HepG2 (cell line): ENCODE measurements at regions not wholly inside any gene's neighbourhood (a gene's known extent, or its start where the extent isn't known, plus 50 kb on each side); places are given as distances from the start of the nearest gene placed in this dataset.

Experiments
- CREB1 ChIP-seq, 2 experiments: fragments of 450-650 bp in 1 of 2; IDR thresholded peaks; 2 replicates each; pipeline ENCODE4 v1.6.1; 2016 to 2017; ENCODE audit warnings: control low read depth in 1 of 2, mild to moderate bottlenecking in 1 of 2, missing compliant biosample characterization in 1 of 2, missing genetic modification characterization in 1 of 2
- CTCF ChIP-seq: sonication (generic); formaldehyde crosslinking; IDR thresholded peaks from 2 replicates; pipeline ENCODE4 v1.5.0; 2020; ENCODE audit warnings: mild to moderate bottlenecking, missing genetic modification reagents, moderate library complexity
- GTF2F1 ChIP-seq: fragments of 150-350 bp; IDR thresholded peaks from 2 replicates; pipeline ENCODE4 v1.6.1; 2014; ENCODE audit warnings: low read length
- GTF3A ChIP-seq: sonication (generic); formaldehyde crosslinking; conservative IDR thresholded peaks from 2 replicates; pipeline ENCODE4 v1.4.0; 2020; ENCODE audit warnings: mild to moderate bottlenecking, missing genetic modification reagents
- PRMT3 ChIP-seq: sonication (generic); formaldehyde crosslinking; IDR thresholded peaks from 2 replicates; pipeline ENCODE4 v1.8.1; 2022; ENCODE audit warnings: low read depth, mild to moderate bottlenecking, moderate library complexity, missing genetic modification reagents, borderline replicate concordance
- RAD51 ChIP-seq: fragments of 450-650 bp; IDR thresholded peaks from 2 replicates; pipeline ENCODE4 v1.6.1; 2016; ENCODE audit warnings: borderline replicate concordance
- SOX5 ChIP-seq: IDR thresholded peaks from 2 replicates; pipeline ENCODE4 v1.6.1; 2016; ENCODE audit warnings: borderline replicate concordance
- ZC3H13 ChIP-seq: sonication (generic); formaldehyde crosslinking; IDR thresholded peaks from 2 replicates; pipeline ENCODE4 v1.8.1; 2023; ENCODE audit warnings: mild to moderate bottlenecking, missing genetic modification reagents, moderate library complexity
- ZZZ3 ChIP-seq: sonication (generic); formaldehyde crosslinking; IDR thresholded peaks from 2 replicates; pipeline ENCODE4 v1.4.0; 2020; ENCODE audit warnings: missing genetic modification reagents, mild to moderate bottlenecking, borderline replicate concordance

- TF ChIP-seq CTCF (CRISPR knock-in tag) (no peak), RAD51 (no peak), ZC3H13 (CRISPR knock-in tag) (no peak), ZZZ3 (CRISPR knock-in tag) (no peak), GTF3A (CRISPR knock-in tag) (no peak), PRMT3 (CRISPR knock-in tag) (no peak), GTF2F1 (no peak), SOX5 (no peak), CREB1 (IDR thresholded peaks at IDR 0.05) (no peak), CREB1 (CRISPR knock-in tag; IDR thresholded peaks at IDR 0.05) (no peak)
Measured at GRCh38 chr1:83770319-83770661, 228.6 kb downstream of the TTLL7 start.
